C4-2B (cell line): ENCODE measurements at regions not wholly inside any gene's neighbourhood (a gene's known extent, or its start where the extent isn't known, plus 50 kb on each side); places are given as distances from the start of the nearest gene placed in this dataset.

Source experiments
- CTCF ChIP-seq: fragments of 450-650 bp; conservative IDR thresholded peaks from 2 replicates; pipeline ENCODE4 v1.5.1; 2017; ENCODE audit warnings: mild to moderate bottlenecking
- ZFX ChIP-seq: fragments of 450-650 bp; IDR thresholded peaks from 2 replicates; pipeline ENCODE4 v1.6.1; 2017

DNA sequence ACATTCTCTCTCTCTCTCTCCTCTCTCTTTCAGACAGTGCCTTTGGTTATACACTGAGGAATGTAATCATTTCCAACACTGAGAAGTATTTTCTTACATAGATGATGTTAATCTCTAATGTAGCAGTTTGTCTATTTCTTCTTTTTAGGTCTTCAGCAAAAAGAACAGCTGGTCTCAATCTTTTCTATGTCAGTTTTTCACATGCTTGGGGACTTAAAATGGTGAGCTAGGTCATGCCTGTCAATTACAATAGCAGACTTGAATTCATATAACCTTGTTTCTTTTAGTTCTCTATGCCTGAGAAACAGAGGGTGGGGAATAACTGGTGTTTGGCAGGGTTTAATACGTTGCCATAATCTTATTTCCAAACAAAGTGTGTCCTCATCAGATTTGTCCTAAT, 786.2 kb downstream of the SQOR start:
- no peak for TF ChIP-seq CTCF
- TF ChIP-seq ZFX = no peak
